Mesothelial cell of epicardium (in vitro differentiated cells): ENCODE measurements at regions not wholly inside any gene's neighbourhood (a gene's known extent, or its start where the extent isn't known, plus 50 kb on each side); places are given as distances from the start of the nearest gene placed in this dataset.

Experiments
- DNase-seq, 2 experiments: peaks; one replicate each; pipeline ENCODE4 v3.0.0; 2021; ENCODE audit warnings: low spot score in 2 of 2; ENCODE audit not compliant: unreplicated experiment in 2 of 2
- H3K27ac Mint-ChIP-seq: 2 replicates; pipeline ENCODE4 v1.8.0; 2021; ENCODE audit warnings: mixed read lengths
- H3K27me3 Mint-ChIP-seq: 2 replicates; pipeline ENCODE4 v1.8.0; 2021; ENCODE audit warnings: low read depth, mixed read lengths
- H3K36me3 Mint-ChIP-seq: 2 replicates; pipeline ENCODE4 v1.8.0; 2021; ENCODE audit warnings: mixed read lengths
- H3K4me1 Mint-ChIP-seq: 2 replicates; pipeline ENCODE4 v1.8.0; 2021; ENCODE audit warnings: mixed read lengths
- H3K4me3 Mint-ChIP-seq: 2 replicates; pipeline ENCODE4 v1.8.0; 2021; ENCODE audit warnings: mild to moderate bottlenecking, moderate library complexity, mixed read lengths
- H3K9me3 Mint-ChIP-seq: 2 replicates; pipeline ENCODE4 v1.8.0; 2021; ENCODE audit warnings: mixed read lengths
- CTCF ChIP-seq: fragments of 200-600 bp; sonication (generic); IDR thresholded peaks from one replicate; pipeline ENCODE4 v1.5.0; 2021; ENCODE audit warnings: antibody characterized with exemption; ENCODE audit not compliant: unreplicated experiment

GRCh38 chr6:54776891-54777290, 69.7 kb upstream of the FAM83B start:
- DNase-seq, result no peak
- Mint-ChIP-seq H3K27me3 (no peaks in the 10 kb centered on the region), H3K36me3 (no peaks in the 10 kb centered on the region), H3K9me3 (peaks cover 4% of the 10 kb centered on the region), H3K27ac (no peak overlapping the region), H3K4me1 (peaks cover 4% of the 10 kb centered on the region), H3K4me3 (no peak overlapping the region)
- TF ChIP-seq CTCF, result no peak

- DNase-seq, result no peak
- no peak for TF ChIP-seq CTCF
- Mint-ChIP-seq H3K27ac (no peak overlapping the region), H3K27me3 (no peaks in the 10 kb centered on the region), H3K4me1 (peaks cover 4% of the 10 kb centered on the region), H3K9me3 (peaks cover 4% of the 10 kb centered on the region), H3K36me3 (no peaks in the 10 kb centered on the region), H3K4me3 (no peak overlapping the region)
Measured at GRCh38 chr6:54778731-54779130, 67.8 kb upstream of the FAM83B start.

- Mint-ChIP-seq H3K4me3 (no peak overlapping the region), H3K27ac (no peak overlapping the region), H3K9me3 (peaks cover 3% of the 10 kb centered on the region), H3K36me3 (no peaks in the 10 kb centered on the region), H3K27me3 (no peaks in the 10 kb centered on the region), H3K4me1 (peaks cover 14% of the 10 kb centered on the region)
- DNase-seq, result no peak
- TF ChIP-seq CTCF, result no peak
Measured at GRCh38 chr6:54784011-54784410, 62.6 kb upstream of the FAM83B start.

GRCh38 chr6:54786154-54786553, 60.4 kb upstream of the FAM83B start:
- DNase-seq, result no peak
- H3K4me1 Mint-ChIP-seq, result peaks cover 14% of the 10 kb centered on the region
- no peak overlapping the region for H3K4me3 Mint-ChIP-seq
- H3K27ac Mint-ChIP-seq, result no peak overlapping the region
- TF ChIP-seq CTCF, result no peak
- H3K27me3 Mint-ChIP-seq, result no peaks in the 10 kb centered on the region
- H3K36me3 Mint-ChIP-seq, result no peaks in the 10 kb centered on the region
- peaks cover 7% of the 10 kb centered on the region for H3K9me3 Mint-ChIP-seq

- Mint-ChIP-seq H3K4me1 (peaks cover 14% of the 10 kb centered on the region), H3K4me3 (no peak overlapping the region), H3K36me3 (no peaks in the 10 kb centered on the region), H3K27ac (peak overlapping the region; percentile 0), H3K27me3 (no peaks in the 10 kb centered on the region), H3K9me3 (peaks cover 7% of the 10 kb centered on the region)
- no peak for TF ChIP-seq CTCF
- no peak for DNase-seq
Measured at GRCh38 chr6:54787825-54788224, 58.7 kb upstream of the FAM83B start.
